ENCODE measurements at regions not wholly inside any gene's neighbourhood (a gene's known extent, or its start where the extent isn't known, plus 50 kb on each side); places are given as distances from the start of the nearest gene placed in this dataset.
A peak's percentile ranks its signal among the peaks of the same experiment; 100 is the strongest.

DNA sequence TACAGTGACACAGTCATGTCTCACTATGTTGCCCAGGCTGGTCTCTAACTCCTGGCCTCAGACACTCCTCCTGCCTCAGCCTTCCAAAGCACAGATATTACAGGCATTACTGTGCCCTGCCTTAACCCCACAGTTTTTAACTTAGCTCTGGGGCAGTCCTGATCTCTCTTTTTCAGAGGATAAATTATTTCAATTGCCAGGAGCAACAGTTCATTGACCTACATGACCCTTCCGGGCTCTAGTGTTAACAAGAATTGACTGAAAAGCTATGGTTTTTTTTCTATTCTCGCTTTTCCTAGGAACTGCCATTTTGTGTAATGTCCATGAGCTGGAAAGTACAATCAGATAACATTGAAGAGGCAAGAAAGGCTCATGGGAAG lies 92.8 kb downstream of the HNRNPLL start:
- no peak for DNase-seq

DNA sequence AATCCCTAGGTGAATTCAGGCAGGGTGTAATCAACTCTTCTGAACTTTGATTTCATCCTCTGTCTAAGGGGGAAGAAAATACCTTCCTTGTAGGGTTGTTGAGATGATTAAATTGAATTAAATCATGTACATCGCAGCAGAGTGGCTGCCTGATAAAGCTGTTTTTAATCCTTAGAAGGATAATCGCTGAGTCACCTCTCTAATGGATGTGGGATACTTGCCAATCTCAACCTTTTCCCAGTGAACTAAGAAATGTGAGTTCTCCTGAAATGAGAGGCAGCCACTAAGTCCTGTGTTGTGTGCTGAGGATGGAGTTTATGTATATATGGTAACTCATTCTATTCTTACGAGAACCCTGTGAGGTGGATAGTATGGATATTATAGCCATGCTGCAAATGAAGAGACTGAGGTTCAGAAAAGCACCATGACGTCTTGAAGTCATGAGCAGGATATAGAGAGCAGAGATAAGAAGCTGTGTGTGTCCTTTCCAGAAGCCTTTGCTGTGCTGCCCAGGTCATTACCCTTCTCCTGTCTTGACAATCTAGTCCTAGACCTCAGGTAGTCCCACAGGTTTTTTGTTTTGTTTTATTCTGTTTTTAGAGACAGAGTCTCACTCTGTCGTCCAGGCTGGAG lies 93.3 kb downstream of the HNRNPLL start:
- DNase-seq: no peak

DNA sequence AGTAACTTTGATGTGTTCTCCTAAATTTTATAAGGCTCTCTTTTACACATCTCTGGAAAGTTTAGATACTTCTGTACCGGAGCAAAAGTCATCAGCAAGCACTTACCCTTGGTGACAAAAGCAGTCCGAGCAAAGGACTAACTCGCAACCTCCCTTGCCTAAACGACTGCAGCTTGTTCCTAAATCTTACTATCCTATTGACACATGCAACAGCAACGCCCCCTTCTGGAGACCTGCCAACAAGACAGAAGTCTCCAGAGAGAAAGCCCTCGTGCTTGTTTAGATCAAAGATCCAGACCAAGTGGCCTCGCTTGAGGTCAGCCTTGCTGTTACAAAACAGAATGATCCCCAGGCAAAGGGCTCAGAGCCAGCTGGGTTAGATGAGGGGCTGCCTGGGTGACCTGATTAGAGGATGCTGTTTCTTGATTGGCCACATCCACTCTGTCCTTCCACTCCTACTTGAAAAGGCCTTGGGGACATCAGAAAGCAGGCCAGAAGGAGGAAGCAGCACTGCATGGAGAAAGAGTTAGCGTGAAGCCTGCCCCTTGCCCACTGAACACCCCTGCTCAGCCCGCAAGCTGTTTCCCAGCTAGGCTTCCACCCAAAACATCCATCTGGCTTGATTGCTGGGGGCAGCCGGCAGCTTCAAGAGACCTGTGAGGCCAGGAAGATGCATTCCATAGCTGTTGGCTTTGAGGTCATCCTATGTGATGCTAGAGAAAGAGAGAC lies 94.3 kb downstream of the HNRNPLL start:
- DNase-seq: peak; percentile 70

DNA sequence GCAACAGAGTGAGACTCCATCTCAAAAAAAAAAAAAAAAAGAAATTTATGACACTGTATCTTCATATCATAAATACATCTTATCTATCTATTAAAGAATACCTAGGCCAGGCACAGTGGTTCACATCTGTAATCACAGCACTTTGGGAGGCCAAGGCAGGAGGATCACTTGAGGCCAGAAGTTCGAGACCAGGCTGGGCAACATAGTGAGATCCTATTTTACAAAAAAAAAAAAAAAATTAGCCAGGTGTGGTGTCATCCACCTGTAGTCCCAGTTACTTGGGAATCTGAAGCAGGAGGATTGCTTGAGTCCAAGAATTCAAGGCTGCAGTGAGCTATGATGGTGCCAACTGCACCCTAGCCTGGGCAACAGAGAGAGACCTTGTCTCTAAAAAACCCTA lies 95.0 kb downstream of the HNRNPLL start:
- no peak for DNase-seq

DNA sequence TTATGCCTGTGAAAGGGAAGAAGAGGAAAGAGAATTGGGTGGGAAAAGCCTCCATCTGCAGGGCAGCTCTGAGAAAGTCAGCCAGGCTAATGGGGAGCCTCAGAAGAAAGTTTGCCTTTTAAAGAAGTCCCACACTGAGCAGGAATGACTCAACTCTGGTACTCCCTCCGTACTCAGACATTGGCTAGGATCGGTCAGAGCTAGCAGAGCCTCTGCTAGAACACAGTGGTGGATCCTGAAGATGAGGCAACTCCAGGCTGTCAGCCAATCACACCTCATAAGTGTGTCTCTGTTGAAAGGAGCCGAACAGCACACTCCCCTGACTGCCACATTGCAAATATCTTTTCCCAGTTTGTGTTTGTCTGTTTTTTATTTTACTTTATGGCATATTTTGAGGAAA lies 96.9 kb downstream of the HNRNPLL start:
- DNase-seq: no peak

DNA sequence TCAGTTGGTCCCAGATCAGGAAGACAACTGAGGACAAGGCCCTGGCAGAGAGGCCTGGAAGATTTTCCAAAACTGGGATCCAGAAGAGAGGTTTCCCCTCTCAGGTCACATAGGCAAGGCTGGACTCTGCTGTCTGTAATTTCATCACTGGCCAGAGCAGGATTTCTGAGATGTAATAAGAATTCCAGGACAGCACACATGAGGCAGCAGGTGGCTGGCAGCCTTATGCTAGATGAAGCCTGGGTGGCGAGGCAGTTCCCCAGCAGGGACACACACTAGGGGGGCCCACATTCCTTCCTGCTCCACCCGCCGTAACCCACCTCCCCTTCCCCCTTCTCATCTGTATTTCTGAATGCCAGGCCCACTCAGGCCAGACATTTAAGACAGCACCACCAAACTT lies 98.6 kb downstream of the HNRNPLL start:
- no peak for DNase-seq

DNA sequence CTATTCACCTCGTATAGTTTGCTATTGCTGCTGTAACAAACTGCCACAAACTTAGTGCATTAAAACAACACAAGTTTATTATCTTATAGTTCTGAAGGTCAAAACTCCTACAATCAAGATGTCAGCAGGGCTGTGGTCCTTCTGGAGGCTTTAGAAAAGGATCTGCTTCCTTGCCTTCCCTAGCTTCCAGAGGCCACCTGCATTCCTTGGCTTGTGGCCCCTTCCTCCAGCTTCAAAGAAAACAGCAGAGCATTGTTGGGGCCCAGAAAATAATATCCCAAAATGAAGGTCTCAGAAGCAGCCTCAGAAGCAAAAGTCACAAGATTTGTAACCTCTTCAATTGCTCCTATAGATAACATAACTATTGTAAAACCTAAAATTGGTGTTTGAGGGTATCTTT lies 100.6 kb downstream of the HNRNPLL start:
- DNase-seq: no peak

DNA sequence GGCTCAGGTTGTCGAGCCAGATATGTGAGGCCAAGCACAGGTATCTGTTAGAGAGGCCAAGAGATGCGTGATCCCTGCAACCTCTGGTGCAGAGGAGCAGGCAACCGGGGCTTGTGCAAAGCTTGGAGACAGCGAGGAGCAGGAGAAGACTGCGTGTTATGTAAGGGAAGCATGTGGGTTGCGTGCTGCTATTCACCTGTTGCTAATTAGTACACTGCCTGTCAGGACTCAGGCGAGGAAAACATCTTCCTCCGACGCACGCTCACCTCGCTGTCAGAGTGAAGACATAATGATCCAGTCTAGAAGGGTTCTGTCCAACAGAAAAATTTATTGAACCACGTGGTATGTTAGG lies 102.5 kb downstream of the HNRNPLL start:
- DNase-seq: no peak

DNA sequence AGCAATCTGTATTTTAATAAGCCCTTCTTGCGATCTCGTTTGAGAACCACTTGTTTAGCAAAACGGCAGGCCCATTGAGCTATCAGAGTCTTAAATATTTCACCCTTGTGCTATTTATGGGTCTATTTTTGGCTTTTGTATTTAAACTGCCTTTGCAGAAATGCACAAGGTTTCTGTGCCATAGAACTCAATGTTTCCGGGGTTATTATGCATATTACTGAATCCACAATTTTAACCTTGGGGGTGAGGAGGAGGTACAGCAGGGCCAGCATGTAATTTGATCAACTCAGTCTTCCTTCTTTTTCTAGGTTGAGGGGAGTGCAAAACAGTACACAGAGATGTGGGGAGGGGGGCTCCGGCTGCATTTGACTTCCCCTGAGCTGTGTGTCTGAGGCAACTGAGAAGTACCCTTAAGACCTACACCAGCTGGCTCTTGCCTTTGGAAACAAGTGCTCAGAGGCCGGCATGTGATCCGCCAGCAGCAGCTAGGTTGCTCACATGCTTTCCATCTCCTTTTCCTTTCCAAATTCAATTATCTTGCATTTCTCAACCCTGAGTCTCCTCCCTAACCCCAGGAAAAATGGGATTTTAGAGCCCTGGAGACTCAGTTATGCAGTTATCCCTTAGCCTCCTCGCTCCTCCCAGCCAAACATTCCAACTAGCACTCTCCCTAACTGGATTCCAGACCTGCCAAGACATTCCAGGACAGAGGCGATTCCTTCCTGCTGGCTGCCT lies 103.0 kb downstream of the HNRNPLL start:
- no peak for DNase-seq

DNA sequence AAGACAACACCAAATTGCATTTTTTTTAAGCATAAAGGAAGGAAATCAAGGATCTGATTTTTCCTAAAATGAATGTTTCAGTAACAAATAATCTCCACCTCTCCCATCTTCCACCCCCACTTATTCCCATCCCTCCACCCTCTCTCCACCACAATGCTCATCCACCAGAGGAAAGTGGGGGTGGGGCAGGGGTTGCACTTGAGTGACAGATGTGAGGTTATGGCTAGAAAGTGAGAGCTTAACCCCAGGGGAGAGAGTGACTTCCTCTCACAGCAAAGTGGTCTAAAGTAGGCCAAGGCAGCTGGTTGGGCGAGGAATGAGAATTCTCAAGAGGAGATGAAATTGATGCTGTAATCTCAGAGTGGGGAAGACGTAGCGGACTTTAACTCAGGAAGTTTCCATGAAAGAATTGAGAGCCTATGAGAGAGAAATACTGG lies 104.7 kb downstream of the HNRNPLL start:
- no peak for DNase-seq

DNA sequence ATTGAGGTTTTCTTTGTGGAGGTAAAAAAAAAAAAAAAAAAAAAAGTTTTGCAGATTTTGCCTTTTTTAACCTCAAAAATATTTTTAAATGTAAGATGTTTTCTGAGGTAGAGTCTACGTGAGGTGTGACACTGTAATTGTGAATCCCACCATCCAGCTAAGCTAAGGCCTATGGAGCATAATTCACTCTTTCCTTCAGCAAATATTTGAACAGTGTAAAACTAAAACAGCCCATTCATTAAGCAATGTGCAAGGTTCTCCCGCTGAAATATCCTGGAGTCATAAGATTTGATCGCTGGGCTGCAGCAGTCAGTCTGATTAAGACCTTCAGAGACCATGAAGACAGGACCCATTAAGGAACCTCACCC lies 105.1 kb downstream of the HNRNPLL start:
- no peak for DNase-seq

DNA sequence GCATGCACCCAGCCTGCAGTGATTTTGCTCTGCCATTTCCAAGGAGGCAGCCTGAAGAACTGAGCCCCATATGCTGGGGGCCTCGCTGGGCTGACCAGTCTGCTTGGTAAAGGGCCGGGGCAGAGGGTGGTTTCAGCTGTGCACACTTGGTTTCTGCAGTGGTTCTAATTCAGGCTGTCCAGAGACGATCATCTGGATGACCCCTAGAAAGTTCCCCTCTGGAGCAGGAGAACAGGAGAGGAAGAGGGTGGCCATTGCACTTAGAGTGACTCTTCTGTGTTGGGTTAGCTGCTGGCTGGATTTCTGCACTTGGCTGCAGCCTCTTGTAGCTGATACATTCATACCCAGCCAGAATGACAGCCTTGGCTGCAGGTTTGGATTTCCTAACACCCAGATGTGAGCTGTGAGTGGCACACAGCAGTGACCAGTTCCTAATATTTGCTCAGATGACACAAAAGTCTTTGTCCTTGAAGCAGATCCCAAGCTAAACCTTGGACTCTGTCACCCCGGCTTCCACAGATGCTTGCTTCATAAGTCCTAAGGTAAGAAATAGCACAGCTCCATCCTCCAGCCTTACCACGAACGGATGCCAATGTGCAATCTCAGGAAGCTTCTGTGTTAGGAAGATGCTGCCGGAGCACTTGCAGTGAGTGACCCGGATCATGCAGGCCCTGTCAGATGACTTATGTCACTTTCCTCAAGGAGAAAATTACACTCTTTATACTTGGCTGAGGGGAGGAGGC lies 105.6 kb downstream of the HNRNPLL start:
- no peak for DNase-seq

DNA sequence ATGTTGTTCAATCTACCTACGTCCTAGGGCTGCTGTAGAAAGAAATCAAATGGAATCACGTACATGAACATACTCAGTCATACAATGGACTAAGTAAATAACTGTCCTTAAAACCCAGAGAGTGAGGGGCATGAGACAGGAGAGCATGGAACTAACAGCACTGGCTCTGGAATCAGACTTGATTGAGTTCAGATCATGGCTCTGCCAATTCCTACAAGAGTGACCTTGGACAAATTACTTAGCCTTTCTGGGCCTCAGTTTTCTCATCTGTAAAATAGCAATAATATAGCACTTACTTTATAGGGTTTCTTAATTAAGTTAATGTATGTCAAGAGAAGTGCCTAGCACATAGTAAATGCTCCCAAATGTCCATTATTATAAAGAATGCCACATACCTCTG lies 106.8 kb downstream of the HNRNPLL start:
- no peak for DNase-seq

DNA sequence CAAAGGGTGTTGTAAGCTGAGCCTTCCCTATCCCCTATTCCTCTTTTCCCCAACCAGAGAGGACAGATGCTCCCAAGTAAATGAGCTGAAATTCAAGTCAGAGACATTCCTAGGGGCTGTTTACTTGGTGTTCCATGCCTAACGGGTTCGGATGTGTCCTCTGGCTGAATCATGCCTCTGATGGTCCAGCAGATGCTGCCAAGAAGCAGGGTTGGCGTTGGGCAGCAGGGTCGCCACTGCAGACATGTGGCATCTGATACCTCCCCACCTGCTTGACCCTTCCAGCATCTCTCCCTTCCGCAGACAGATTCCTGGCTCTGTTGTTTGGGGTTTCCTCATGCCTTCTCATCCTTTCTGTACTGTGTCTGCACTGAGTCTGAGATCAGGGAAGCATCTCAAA lies 108.3 kb downstream of the HNRNPLL start:
- DNase-seq: no peak

DNA sequence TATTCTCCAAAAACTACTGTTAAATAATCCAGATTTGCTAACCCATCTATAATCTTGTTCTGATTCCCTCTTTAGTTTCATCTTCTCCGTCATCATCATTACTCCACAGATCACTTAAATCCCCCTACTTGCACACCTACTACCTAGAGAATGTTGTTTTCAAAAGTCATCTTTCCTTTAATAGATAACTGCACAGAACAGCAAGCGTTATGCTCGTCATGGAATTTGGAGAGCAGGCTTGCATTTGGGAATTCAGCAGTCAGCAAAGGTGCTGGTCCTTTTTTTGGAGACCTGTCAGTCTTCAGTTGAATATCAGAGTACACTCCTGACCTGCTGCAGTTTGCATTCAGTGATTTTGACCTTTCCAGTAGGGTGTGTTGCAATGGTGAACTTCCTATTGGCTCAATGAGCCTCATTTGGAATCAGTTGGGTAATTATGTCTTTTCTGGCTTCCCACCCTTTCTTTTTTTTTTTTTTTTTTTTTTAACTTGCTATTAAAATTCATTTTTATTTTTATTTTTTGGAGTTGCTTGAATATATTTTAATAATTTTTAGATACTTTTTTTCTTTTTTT lies 110.6 kb downstream of the HNRNPLL start:
- DNase-seq: no peak

DNA sequence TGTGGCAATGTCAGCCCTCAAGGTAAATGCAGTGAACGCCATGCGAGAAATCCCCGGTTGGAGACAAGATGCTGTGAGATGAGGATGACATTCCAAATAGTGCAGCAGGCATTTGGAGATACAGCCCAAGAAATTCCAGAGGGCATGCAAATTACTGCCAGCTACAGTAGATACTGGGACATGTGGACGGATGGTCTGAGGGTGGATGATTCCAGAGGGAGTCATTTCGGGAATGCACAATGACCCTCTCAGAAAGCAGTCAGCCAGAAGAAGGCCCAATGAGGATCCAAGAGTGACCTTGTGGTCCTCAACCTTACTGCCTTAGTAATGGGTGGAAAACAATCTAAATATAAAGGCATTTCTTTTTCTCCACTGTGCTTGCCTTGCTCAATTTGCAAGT lies 111.3 kb downstream of the HNRNPLL start:
- no peak for DNase-seq

DNA sequence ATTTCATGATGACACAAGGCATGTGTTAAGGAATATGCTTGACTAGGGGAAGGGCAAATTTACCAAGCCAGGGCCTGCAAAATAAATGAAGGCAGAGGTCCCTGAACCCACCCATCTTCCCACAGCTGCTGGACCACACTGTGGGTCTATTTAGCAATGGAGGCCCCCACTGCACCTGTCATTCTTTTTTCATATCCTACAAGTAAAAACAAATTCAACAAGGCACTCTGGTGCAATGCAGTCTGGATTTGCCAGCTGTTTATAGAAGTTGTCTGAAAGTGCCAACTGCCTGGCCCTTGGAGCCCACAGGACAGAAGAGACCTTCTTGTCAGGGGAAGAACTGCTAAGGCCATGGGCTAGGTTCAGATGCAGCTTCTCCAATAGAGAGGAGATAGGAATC lies 112.8 kb upstream of the ATL2 start:
- no peak for DNase-seq

DNA sequence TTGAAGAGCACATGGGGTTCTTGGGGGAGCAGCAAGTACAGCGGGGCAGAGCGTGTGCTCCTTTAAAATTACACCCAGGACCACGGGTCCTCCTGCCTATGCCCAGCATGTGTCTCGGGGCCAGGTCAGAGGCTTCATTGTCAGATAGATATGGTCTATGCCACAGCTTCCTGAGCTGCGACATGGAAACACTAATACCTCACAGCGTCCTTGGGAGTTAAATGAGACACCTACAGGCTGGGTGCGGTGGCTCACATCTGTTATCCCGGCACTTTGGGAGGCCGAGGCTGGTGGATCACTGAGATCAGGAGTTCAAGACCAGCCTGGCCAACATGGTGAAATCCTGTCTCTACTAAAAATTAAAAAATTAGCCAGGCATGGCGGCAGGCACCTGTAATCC lies 110.8 kb upstream of the ATL2 start:
- DNase-seq: no peak

DNA sequence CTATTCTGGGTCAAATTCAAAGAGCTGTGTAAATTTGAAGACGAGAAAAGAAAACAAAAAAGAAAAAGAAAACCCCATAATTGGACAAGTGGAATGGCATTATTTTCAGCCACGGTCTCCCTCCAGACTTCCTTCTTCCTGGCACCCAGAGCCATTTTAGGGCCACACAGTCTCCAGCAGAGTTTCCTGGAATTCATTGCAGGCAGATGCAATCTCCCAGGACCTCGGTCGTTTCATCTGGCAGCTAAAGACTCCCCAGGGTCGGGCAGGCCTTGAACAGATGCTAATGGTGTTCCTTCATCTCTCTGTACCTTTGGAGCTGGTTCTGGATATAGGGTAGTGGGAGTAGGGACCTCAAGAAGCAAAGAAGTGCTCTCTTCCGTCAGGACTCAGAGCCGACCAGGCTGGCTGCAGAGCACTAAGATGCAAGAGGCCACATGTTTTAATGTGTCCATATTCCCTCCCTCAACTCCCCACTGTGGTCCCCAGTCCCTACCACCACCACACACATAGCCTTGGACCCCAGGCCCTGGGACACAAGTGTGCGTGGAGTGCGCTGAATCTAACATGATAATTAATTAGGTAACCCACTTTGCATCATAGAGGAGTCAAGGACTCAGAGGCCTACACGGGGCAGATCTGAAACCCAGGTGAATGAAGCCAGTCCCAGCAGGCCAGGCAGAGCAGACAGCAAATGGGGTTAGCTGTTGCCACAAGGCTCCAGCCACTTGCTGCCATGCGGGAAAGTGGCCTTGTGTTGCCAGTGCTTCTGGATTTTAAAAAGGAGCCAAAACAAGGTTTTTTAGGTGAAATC lies 109.3 kb upstream of the ATL2 start:
- no peak for DNase-seq

DNA sequence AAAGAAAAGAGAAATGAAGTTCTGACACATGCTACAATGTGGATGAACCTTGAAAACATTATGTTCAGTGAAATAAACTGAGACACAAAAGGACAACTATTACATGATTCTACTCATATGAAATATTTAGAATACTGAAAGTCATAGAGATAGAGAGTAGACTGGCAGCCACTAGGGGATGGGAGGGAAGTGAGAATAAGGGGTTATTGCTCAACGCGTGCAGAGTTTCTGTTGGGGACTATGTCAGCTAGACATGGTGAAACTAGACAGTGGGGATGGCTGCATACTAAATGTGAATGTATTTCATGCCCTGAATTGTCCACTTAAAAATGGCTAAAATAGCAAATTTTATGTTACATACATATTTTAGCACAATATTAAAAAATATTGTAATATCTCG lies 108.7 kb upstream of the ATL2 start:
- no peak for DNase-seq

DNA sequence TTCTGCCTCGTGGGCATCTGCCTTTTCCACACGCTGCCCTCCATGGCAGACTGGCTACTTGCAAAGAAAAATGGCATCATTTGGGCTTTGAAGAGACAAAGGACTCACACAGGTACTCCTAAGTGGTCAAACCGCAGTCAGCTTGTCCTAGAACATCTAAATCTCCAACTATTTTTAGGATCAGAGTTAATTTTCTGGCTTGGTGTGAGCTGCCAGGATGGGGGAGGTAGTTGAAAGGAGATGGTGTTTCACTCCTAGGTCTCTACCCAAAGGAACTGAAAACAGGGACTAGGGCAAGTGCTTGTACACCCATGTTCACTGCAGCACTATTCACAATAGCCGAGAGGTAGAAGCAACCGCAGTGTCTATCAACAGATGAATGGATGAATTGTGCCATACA lies 107.9 kb upstream of the ATL2 start:
- no peak for DNase-seq

DNA sequence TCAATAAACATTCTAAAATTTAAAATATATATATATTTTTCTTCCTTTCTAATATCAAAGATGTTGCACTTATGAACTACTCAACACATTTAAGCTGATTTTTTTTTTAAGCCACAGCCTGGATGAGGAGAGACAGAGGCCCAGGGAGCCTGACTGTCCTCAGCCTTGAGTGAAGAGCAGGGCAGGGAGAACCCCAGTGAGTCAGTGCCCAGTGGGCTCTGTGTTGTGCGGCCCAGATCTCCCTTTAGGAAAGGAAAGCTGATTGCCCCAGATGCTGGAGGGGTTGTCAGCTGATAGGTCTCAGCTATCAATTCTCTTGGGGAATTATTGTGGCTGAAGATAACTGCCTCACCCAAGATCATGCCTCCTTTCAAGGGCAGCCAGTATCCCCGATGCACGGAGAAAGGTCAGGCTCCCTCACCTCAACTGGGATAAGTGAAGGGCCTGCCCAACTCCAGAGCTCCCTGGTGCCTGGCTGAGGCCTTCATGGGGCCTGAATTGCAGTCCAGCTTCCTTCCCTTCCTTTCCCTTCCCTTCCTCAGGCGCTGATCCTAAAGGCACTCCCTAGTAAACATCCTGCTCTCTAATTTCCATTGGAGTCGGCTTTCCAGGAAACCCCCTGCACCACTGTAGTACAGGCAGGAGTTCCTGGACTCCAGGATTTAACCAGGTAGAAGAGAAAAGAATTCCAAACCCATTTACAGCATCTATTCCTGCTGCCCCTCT lies 106.9 kb upstream of the ATL2 start:
- no peak for DNase-seq

All from CD4-positive, alpha-beta T cell treated with Interferon gamma for 1 hour (primary cell).